Adrenal gland (tissue), 9 donors: ENCODE measurements at regions not wholly inside any gene's neighbourhood (a gene's known extent, or its start where the extent isn't known, plus 50 kb on each side); places are given as distances from the start of the nearest gene placed in this dataset.

Source experiments
- DNase-seq, 7 donors: peaks; one replicate each; pipeline ENCODE4 v3.0.0-alpha.2; 2019 to 2020
- H3K27ac ChIP-seq, 5 donors: fragments of 200-600 bp; sonication (generic) in 4 of 5; 1 replicate in 3 of 5; 2 replicates in 2 of 5; pipeline versions ENCODE4 v1.5.1 to v1.8.0; 2016 to 2020; ENCODE audit warnings: mild to moderate bottlenecking in 1 of 5
- H3K27me3 ChIP-seq: fragments of 200-600 bp; 2 replicates; pipeline ENCODE4 v1.8.0; 2021
- H3K36me3 ChIP-seq, 2 donors: fragments of 200-600 bp; replicated peaks in 1 of 2; 1 replicate in 1 of 2; 2 replicates in 1 of 2; pipeline versions ENCODE4 v1.5.1 to v1.8.0; 2018 to 2022
- H3K4me1 ChIP-seq, 2 donors: fragments of 200-600 bp; replicated peaks in 1 of 2; 1 replicate in 1 of 2; 2 replicates in 1 of 2; pipeline versions ENCODE4 v1.5.1 to v1.8.0; 2018 to 2021
- H3K4me3 ChIP-seq, 4 donors: fragments of 200-600 bp; sonication (generic) in 3 of 4; one replicate each; pipeline ENCODE4 v1.5.1; 2016 to 2018
- H3K9me3 ChIP-seq, 3 donors: fragments of 200-600 bp; sonication (generic) in 1 of 3; replicated peaks in 1 of 3; 1 replicate in 2 of 3; 2 replicates in 1 of 3; pipeline versions ENCODE4 v1.5.1 to v1.8.0; 2016 to 2021
- POLR2A ChIP-seq, 2 donors: fragments of 450-650 bp; IDR thresholded peaks; one replicate each; pipeline ENCODE4 v1.6.1; 2017; ENCODE audit warnings: antibody characterized with exemption in 2 of 2, mild to moderate bottlenecking in 2 of 2, moderate library complexity in 1 of 2
- WGBS, 4 donors: extraction: QIAGEN DNeasy Blood & Tissue Kit in 2 of 4; methylation state at CpG; one replicate each; pipeline versions ENCODE4 v1.1.5 to v1.1.7; 2013 to 2017; 5-methylcytosine and 5-hydroxymethylcytosine counted together
- intact Hi-C, 2 donors: fragments of 100-400 bp; cut with DNase I; formaldehyde crosslinking; loops; one replicate each; pipeline versions ENCODE4 v1.14.1 to v1.15.0; 2022 to 2023
- TF ChIP-seq, protein P1 (sequence below), 6 experiments: fragments of 450-650 bp in 4 of 6; fragments of 200-600 bp in 2 of 6; sonication (generic) in 1 of 6; IDR thresholded peaks; 1 replicate in 5 of 6; 2 replicates in 1 of 6; pipeline versions ENCODE4 v1.5.1 to v1.8.0; 2016 to 2021; ENCODE audit warnings: antibody characterized with exemption in 6 of 6, mild to moderate bottlenecking in 2 of 6, moderate library complexity in 1 of 6
- donor health status: healthy with polysubstance abuse.
- donor health status: Bipolar disorder and iron deficiency.
- donor health status: DM: yes; HTN: yes; CAD: no.
- donor health status: DM: no; HTN: no; CAD: no.
- donor health status: DM: no; HTN: no; CAD: no.

DNA sequence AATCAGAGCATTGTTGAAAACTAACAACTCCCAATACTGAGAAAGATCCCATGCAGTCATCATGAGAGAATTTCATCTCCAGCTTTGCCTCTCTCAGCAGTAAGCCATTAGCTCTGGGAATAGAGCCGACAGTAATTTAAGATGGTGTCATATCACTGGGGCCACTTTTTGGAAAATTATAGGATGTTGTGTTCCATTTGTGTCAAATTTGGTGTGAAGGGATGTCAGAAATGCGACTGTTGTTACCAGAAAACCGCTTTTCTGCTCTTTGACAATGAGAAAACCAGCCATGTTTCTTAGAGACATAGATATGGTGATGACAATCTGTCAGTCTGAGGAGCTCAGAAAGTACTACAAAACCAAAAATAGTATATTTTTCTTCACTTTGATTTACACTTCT lies 106.3 kb upstream of the KHDRBS2 start:
- WGBS, 4 donors, result 53 to 84% (median 57%) methylated on average over 3 of the region's 3 CpGs
- TF ChIP-seq, protein P1, sequence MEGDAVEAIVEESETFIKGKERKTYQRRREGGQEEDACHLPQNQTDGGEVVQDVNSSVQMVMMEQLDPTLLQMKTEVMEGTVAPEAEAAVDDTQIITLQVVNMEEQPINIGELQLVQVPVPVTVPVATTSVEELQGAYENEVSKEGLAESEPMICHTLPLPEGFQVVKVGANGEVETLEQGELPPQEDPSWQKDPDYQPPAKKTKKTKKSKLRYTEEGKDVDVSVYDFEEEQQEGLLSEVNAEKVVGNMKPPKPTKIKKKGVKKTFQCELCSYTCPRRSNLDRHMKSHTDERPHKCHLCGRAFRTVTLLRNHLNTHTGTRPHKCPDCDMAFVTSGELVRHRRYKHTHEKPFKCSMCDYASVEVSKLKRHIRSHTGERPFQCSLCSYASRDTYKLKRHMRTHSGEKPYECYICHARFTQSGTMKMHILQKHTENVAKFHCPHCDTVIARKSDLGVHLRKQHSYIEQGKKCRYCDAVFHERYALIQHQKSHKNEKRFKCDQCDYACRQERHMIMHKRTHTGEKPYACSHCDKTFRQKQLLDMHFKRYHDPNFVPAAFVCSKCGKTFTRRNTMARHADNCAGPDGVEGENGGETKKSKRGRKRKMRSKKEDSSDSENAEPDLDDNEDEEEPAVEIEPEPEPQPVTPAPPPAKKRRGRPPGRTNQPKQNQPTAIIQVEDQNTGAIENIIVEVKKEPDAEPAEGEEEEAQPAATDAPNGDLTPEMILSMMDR (IDR thresholded peaks at IDR 0.05), result no peak
- TF ChIP-seq POLR2A (IDR thresholded peaks at IDR 0.05), result no peak
- intact Hi-C loops, result no loop called here

DNA sequence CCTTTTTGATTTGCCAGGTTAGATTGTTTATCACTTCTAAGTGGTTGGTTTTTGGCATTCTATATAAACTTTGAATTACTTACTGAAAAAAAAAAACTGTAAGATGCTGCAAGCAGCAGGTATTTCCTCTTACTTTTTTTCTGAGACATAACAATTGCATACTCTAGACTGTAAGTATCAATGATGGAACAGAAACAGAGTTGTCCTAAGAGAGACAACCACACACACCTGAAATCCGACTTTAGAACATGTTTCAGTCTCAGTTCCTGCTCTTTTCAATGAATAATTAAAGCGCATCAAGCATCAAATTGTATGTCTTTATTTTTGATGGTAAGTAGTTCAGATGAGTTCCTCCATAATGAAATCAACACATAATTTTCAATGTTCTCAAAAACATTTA lies 105.3 kb upstream of the KHDRBS2 start:
- Histone ChIP-seq H3K9me3 (no peaks in the 10 kb centered on the region), H3K4me3 (no peak overlapping the region), H3K27me3 (no peaks in the 10 kb centered on the region), H3K27ac (no peak overlapping the region), H3K36me3 (no peaks in the 10 kb centered on the region), H3K4me1 (no peaks in the 10 kb centered on the region)
- intact Hi-C loops, result no loop called here
- no peak for DNase-seq
- no peak for TF ChIP-seq POLR2A (IDR thresholded peaks at IDR 0.05)
- TF ChIP-seq, protein P1 (IDR thresholded peaks at IDR 0.05), result no peak
- WGBS, 4 donors, result 66 to 86% (median 76%) methylated on average over 2 of the region's 2 CpGs

More for the DNA sequence above, 106.3 kb upstream of the KHDRBS2 start:
- Histone ChIP-seq H3K27ac (no peak overlapping the region), H3K4me1 (no peaks in the 10 kb centered on the region), H3K27me3 (no peaks in the 10 kb centered on the region), H3K9me3 (no peaks in the 10 kb centered on the region), H3K36me3 (no peaks in the 10 kb centered on the region), H3K4me3 (no peak overlapping the region)
- no peak for DNase-seq

DNA sequence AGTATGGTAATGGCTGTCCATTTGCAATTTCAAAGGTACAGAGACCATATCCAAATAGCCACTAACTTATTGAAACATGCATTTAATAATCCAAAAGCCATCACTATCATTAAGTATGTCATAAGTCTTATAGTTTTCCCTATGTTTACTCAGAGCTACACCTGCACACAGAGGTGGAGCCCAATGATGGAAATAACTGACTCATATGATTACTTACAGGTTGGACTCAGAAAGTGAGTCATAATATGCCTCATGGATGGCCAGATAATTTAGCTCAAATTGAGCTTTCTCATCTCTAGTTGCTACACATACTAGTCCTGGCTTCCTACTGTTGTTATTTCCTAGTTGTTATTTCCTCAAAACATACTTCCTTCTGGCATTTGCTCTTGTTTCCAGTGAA lies 104.4 kb upstream of the KHDRBS2 start:
- no peak for DNase-seq
- TF ChIP-seq, protein P1 (IDR thresholded peaks at IDR 0.05), result no peak
- TF ChIP-seq POLR2A (IDR thresholded peaks at IDR 0.05), result no peak
- no peaks in the 10 kb centered on the region for H3K4me1 ChIP-seq
- no peak overlapping the region for H3K4me3 ChIP-seq
- intact Hi-C loops, result no loop called here
- H3K27ac ChIP-seq, result no peak overlapping the region
- no peaks in the 10 kb centered on the region for H3K27me3 ChIP-seq
- H3K9me3 ChIP-seq, result no peaks in the 10 kb centered on the region
- H3K36me3 ChIP-seq, result no peaks in the 10 kb centered on the region

DNA sequence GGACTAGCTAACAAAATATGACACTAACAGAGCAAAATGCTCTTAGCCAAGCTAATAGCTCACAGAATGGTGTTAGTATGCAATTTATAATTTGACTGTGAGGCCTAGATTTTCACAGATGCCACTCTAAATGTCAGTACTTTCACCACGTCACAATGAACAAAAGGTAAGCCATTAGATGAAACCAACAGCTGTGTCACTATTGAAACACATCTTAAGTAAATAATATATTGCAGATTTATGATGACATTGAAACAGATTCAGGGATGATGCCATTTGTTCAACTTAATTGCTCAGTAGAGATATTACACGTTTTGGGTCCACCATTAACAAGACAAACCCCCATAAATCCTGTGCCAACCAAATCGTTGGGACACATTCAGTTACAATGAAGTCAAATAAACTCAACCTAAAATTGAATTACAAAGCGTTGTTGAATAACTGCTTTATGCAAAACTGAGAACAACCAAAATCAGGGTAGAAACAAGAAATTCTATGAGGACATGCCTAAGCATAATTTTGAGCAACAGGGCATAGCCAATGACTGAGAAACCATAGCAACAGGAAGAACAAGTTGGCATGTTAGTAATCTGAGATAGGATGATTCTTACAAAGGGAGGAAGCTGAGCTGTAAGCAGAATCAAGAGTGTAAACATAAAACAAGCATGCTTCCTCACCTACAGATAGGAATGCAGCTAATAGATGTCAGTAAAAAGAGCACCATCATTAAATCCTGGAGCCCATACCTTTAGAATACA lies 85.6 kb upstream of the KHDRBS2 start:
- no peak for DNase-seq
- Histone ChIP-seq H3K27me3 (no peaks in the 10 kb centered on the region), H3K36me3 (no peaks in the 10 kb centered on the region), H3K9me3 (no peaks in the 10 kb centered on the region), H3K4me1 (no peaks in the 10 kb centered on the region), H3K4me3 (no peak overlapping the region), H3K27ac (no peak overlapping the region)
- TF ChIP-seq, protein P1 (IDR thresholded peaks at IDR 0.05), result no peak
- TF ChIP-seq POLR2A (IDR thresholded peaks at IDR 0.05), result no peak
- 44 to 57% (median 46%) methylated on average over 4 of the region's 4 CpGs for WGBS, 4 donors
- intact Hi-C loops, result no loop called here
